Naive B cell (primary cell): ENCODE measurements at regions not wholly inside any gene's neighbourhood (a gene's known extent, or its start where the extent isn't known, plus 50 kb on each side); places are given as distances from the start of the nearest gene placed in this dataset.

Experiments used
- ATAC-seq, 2 donors: fragments of 150-1000 bp; cut with Tn5 transposase; 2 replicates each; pipeline ENCODE4 v1.10.0; 2021; ENCODE audit warnings: low read depth in 2 of 2, mild to moderate bottlenecking in 2 of 2, moderate library complexity in 2 of 2
- DNase-seq: peaks from one replicate; pipeline ENCODE4 v3.0.0; 2022
- H3K27ac Mint-ChIP-seq, 6 donors: one replicate each; pipeline ENCODE4 v1.8.0; 2020 to 2022; ENCODE audit warnings: mild to moderate bottlenecking in 6 of 6, mixed read lengths in 6 of 6, moderate library complexity in 5 of 6, inconsistent platforms in 2 of 6
- H3K27me3 Mint-ChIP-seq, 3 donors: one replicate each; pipeline ENCODE4 v1.8.0; 2021 to 2022; ENCODE audit warnings: mixed read lengths in 3 of 3, mild to moderate bottlenecking in 1 of 3
- H3K36me3 Mint-ChIP-seq, 2 donors: one replicate each; pipeline ENCODE4 v1.8.0; 2020 to 2022; ENCODE audit warnings: mixed read lengths in 2 of 2, inconsistent platforms in 1 of 2, mild to moderate bottlenecking in 1 of 2
- H3K4me1 Mint-ChIP-seq, 3 donors: one replicate each; pipeline ENCODE4 v1.8.0; 2020 to 2022; ENCODE audit warnings: mixed read lengths in 3 of 3, inconsistent platforms in 1 of 3, mild to moderate bottlenecking in 1 of 3, moderate library complexity in 1 of 3
- H3K4me3 Mint-ChIP-seq, 8 donors: one replicate each; pipeline ENCODE4 v1.8.0; 2020 to 2022; ENCODE audit warnings: mild to moderate bottlenecking in 8 of 8, mixed read lengths in 8 of 8, moderate library complexity in 8 of 8, inconsistent platforms in 2 of 8
- H3K9me3 Mint-ChIP-seq, 7 donors: one replicate each; pipeline ENCODE4 v1.8.0; 2020 to 2022; ENCODE audit warnings: mixed read lengths in 7 of 7, mild to moderate bottlenecking in 5 of 7, inconsistent platforms in 2 of 7, moderate library complexity in 1 of 7

GRCh38 chr9:13397661-13398060 is 118.2 kb upstream of the MPDZ start:
- H3K9me3 Mint-ChIP-seq, result peaks cover 0 to 12% (median 3%) of the 10 kb centered on the region in 7 donors
- H3K4me1 Mint-ChIP-seq, result no peaks in the 10 kb centered on the region
- no peak for ATAC-seq
- no peak overlapping the region for H3K4me3 Mint-ChIP-seq
- DNase-seq, result no peak
- H3K36me3 Mint-ChIP-seq, result no peaks in the 10 kb centered on the region
- H3K27ac Mint-ChIP-seq, result no peak overlapping the region
- no peaks in the 10 kb centered on the region for H3K27me3 Mint-ChIP-seq

- Mint-ChIP-seq H3K4me1 (no peaks in the 10 kb centered on the region), H3K27me3 (no peaks in the 10 kb centered on the region), H3K36me3 (no peaks in the 10 kb centered on the region), H3K9me3 (peaks cover 0 to 14% (median 3%) of the 10 kb centered on the region in 7 donors), H3K27ac (no peak overlapping the region), H3K4me3 (no peak overlapping the region)
- no peak for ATAC-seq
- no peak for DNase-seq
Measured at GRCh38 chr9:13397220-13397619, 117.7 kb upstream of the MPDZ start.

GRCh38 chr9:13396418-13396817 is 116.9 kb upstream of the MPDZ start:
- Mint-ChIP-seq H3K27me3 (no peaks in the 10 kb centered on the region), H3K4me3 (no peak overlapping the region), H3K4me1 (no peaks in the 10 kb centered on the region), H3K9me3 (peaks cover 0 to 22% (median 7%) of the 10 kb centered on the region in 7 donors), H3K36me3 (no peaks in the 10 kb centered on the region), H3K27ac (no peak overlapping the region)
- ATAC-seq (no peak), DNase-seq (no peak)

- Mint-ChIP-seq H3K4me1 (no peaks in the 10 kb centered on the region), H3K27ac (no peak overlapping the region), H3K27me3 (no peaks in the 10 kb centered on the region), H3K36me3 (no peaks in the 10 kb centered on the region), H3K4me3 (no peak overlapping the region), H3K9me3 (peaks cover 0 to 27% (median 10%) of the 10 kb centered on the region in 7 donors)
- no peak for ATAC-seq
- DNase-seq, result no peak
Measured at GRCh38 chr9:13395156-13395555, 115.7 kb upstream of the MPDZ start.

- H3K36me3 Mint-ChIP-seq, result no peaks in the 10 kb centered on the region
- H3K9me3 Mint-ChIP-seq, result peaks cover 12 to 60% (median 25%) of the 10 kb centered on the region in 7 donors
- H3K27ac Mint-ChIP-seq, result no peak overlapping the region
- H3K4me3 Mint-ChIP-seq, result no peak overlapping the region
- ATAC-seq, result no peak
- no peaks in the 10 kb centered on the region for H3K4me1 Mint-ChIP-seq
- no peaks in the 10 kb centered on the region for H3K27me3 Mint-ChIP-seq
- DNase-seq, result no peak
Measured at GRCh38 chr9:13388157-13388556, 108.7 kb upstream of the MPDZ start.

GRCh38 chr9:13387734-13388067 is 108.2 kb upstream of the MPDZ start:
- Mint-ChIP-seq H3K4me1 (no peaks in the 10 kb centered on the region), H3K27ac (no peak overlapping the region), H3K4me3 (no peak overlapping the region), H3K36me3 (no peaks in the 10 kb centered on the region), H3K27me3 (no peaks in the 10 kb centered on the region), H3K9me3 (peaks cover 14 to 64% (median 23%) of the 10 kb centered on the region in 7 donors)
- ATAC-seq (no peak), DNase-seq (no peak)

- Mint-ChIP-seq H3K4me1 (no peaks in the 10 kb centered on the region), H3K36me3 (no peaks in the 10 kb centered on the region), H3K4me3 (no peak overlapping the region), H3K27ac (no peak overlapping the region), H3K9me3 (peaks cover 14 to 64% (median 20%) of the 10 kb centered on the region in 7 donors), H3K27me3 (no peaks in the 10 kb centered on the region)
- DNase-seq, result no peak
- no peak for ATAC-seq
Measured at GRCh38 chr9:13386935-13387733, 107.6 kb upstream of the MPDZ start.

- H3K27ac Mint-ChIP-seq, result no peak overlapping the region
- no peaks in the 10 kb centered on the region for H3K4me1 Mint-ChIP-seq
- ATAC-seq, result no peak
Measured at GRCh38 chr9:13386316-13386715, 106.8 kb upstream of the MPDZ start.

GRCh38 chr9:13383855-13384254 is 104.4 kb upstream of the MPDZ start:
- no peak overlapping the region for H3K4me3 Mint-ChIP-seq

More at GRCh38 chr9:13386316-13386715, 106.8 kb upstream of the MPDZ start:
- Mint-ChIP-seq H3K27me3 (no peaks in the 10 kb centered on the region), H3K36me3 (no peaks in the 10 kb centered on the region), H3K4me3 (no peak overlapping the region), H3K9me3 (peaks cover 14 to 56% (median 16%) of the 10 kb centered on the region in 7 donors)
- no peak for DNase-seq

GRCh38 chr9:13383216-13383615 is 103.7 kb upstream of the MPDZ start:
- no peak overlapping the region for H3K27ac Mint-ChIP-seq
- no peaks in the 10 kb centered on the region for H3K36me3 Mint-ChIP-seq
- no peak overlapping the region for H3K4me3 Mint-ChIP-seq
- no peaks in the 10 kb centered on the region for H3K27me3 Mint-ChIP-seq
- peaks cover 2 to 42% (median 10%) of the 10 kb centered on the region in 7 donors for H3K9me3 Mint-ChIP-seq
- ATAC-seq (no peak), DNase-seq (no peak)
- no peaks in the 10 kb centered on the region for H3K4me1 Mint-ChIP-seq

More at GRCh38 chr9:13383855-13384254, 104.4 kb upstream of the MPDZ start:
- Mint-ChIP-seq H3K27ac (no peak overlapping the region), H3K4me1 (no peaks in the 10 kb centered on the region), H3K27me3 (no peaks in the 10 kb centered on the region), H3K36me3 (no peaks in the 10 kb centered on the region), H3K9me3 (peaks cover 2 to 42% (median 10%) of the 10 kb centered on the region in 7 donors)
- DNase-seq, result no peak
- no peak for ATAC-seq

- Mint-ChIP-seq H3K27ac (no peak overlapping the region), H3K36me3 (no peaks in the 10 kb centered on the region), H3K9me3 (peaks cover 3 to 40% (median 9%) of the 10 kb centered on the region in 7 donors), H3K4me3 (no peak overlapping the region), H3K27me3 (no peaks in the 10 kb centered on the region), H3K4me1 (no peaks in the 10 kb centered on the region)
- ATAC-seq, result no peak
- no peak for DNase-seq
Measured at GRCh38 chr9:13382595-13382994, 103.1 kb upstream of the MPDZ start.

GRCh38 chr9:13380903-13381302 is 101.4 kb upstream of the MPDZ start:
- no peak overlapping the region for H3K4me3 Mint-ChIP-seq
- DNase-seq (no peak), ATAC-seq (no peak)
- H3K27ac Mint-ChIP-seq, result no peak overlapping the region
- peaks cover 3 to 35% (median 6%) of the 10 kb centered on the region in 7 donors for H3K9me3 Mint-ChIP-seq
- H3K36me3 Mint-ChIP-seq, result no peaks in the 10 kb centered on the region
- no peaks in the 10 kb centered on the region for H3K27me3 Mint-ChIP-seq
- no peaks in the 10 kb centered on the region for H3K4me1 Mint-ChIP-seq

GRCh38 chr9:13378154-13378553 is 98.7 kb upstream of the MPDZ start:
- H3K27me3 Mint-ChIP-seq, result peaks cover 0 to 3% (median 0%) of the 10 kb centered on the region in 3 donors
- DNase-seq (no peak), ATAC-seq (no peak)
- no peaks in the 10 kb centered on the region for H3K4me1 Mint-ChIP-seq
- no peaks in the 10 kb centered on the region for H3K36me3 Mint-ChIP-seq
- no peak overlapping the region for H3K4me3 Mint-ChIP-seq
- H3K27ac Mint-ChIP-seq, result no peak overlapping the region
- peaks cover 2 to 15% (median 4%) of the 10 kb centered on the region in 7 donors for H3K9me3 Mint-ChIP-seq

- Mint-ChIP-seq H3K27ac (no peak overlapping the region), H3K9me3 (peaks cover 2 to 7% (median 4%) of the 10 kb centered on the region in 7 donors), H3K27me3 (peaks cover 0 to 3% (median 0%) of the 10 kb centered on the region in 3 donors), H3K4me1 (no peaks in the 10 kb centered on the region), H3K36me3 (no peaks in the 10 kb centered on the region), H3K4me3 (no peak overlapping the region)
- DNase-seq, result no peak
- no peak for ATAC-seq
Measured at GRCh38 chr9:13377171-13377925, 97.9 kb upstream of the MPDZ start.
